GM12878 (cell line): ENCODE measurements at regions not wholly inside any gene's neighbourhood (a gene's known extent, or its start where the extent isn't known, plus 50 kb on each side); places are given as distances from the start of the nearest gene placed in this dataset.

ENCODE experiments used
- ATAC-seq: fragments of 200-7000 bp; cut with Tn5 transposase; 3 replicates; pipeline ENCODE4 v1.9.1; 2020; ENCODE audit warnings: mild to moderate bottlenecking, moderate library complexity
- BruUV-seq: library from RNA; stranded (reverse); fragments of 400-500 nt; replicated peaks from 2 replicates; lab custom pipeline; 2021; lab: Mats Ljungman, UMichigan
- CTCF ChIA-PET: fragments of 300-600 bp; sonication (Branson Sonifier 250); formaldehyde crosslinking; extraction: SDS; loops from one replicate; lab custom pipeline; 2021; ENCODE audit warnings: inconsistent platforms; lab: Yijun Ruan, JAX
- POLR2A ChIA-PET: fragments of 350-600 bp; formaldehyde crosslinking; extraction: SDS; loops from one replicate; lab custom pipeline; 2021; ENCODE audit warnings: inconsistent platforms; lab: Charles Lee
- RAD21 ChIA-PET: fragments of 300-600 bp; sonication (Branson Sonifier 250); formaldehyde crosslinking; loops from one replicate; lab custom pipeline; 2023; ENCODE audit warnings: antibody characterized with exemption; ENCODE audit not compliant: unreplicated experiment; lab: Charles Lee
- SMC1A ChIA-PET: fragments of 300-600 bp; sonication (Branson Sonifier 250); formaldehyde crosslinking; loops from one replicate; lab custom pipeline; 2023; ENCODE audit not compliant: unreplicated experiment, uncharacterized antibody; lab: Charles Lee
- DNase-seq: peaks from one replicate; pipeline ENCODE4 v3.0.0-alpha.2; 2011; ENCODE audit warnings: low read depth, low spot score
- FAIRE-seq: peaks from 3 replicates; lab custom pipeline; 2011; peaks lifted over from hg19 to GRCh38; lab: Jason Lieb, UNC
- H2AFZ ChIP-seq: 2 replicates; pipeline ENCODE4 v1.6.0; 2011; ENCODE audit warnings: low read depth, low read length, control low read depth; ENCODE audit not compliant: control insufficient read depth
- H3K27ac ChIP-seq: 2 replicates; pipeline ENCODE4 v1.5.1; 2011; ENCODE audit warnings: control low read depth; ENCODE audit not compliant: control insufficient read depth, insufficient read depth
- H3K27me3 ChIP-seq, 2 experiments: replicated peaks in 1 of 2; 2 replicates each; pipeline versions ENCODE4 v1.6.0 to v1.6.1; 2011; ENCODE audit warnings: low read length in 1 of 2; ENCODE audit not compliant: control insufficient read depth in 2 of 2, insufficient read depth in 2 of 2
- H3K36me3 ChIP-seq, 2 experiments: 2 replicates each; pipeline ENCODE4 v1.5.1; 2011; ENCODE audit warnings: low read length in 1 of 2; ENCODE audit not compliant: control insufficient read depth in 2 of 2, insufficient read depth in 2 of 2
- H3K4me1 ChIP-seq: 2 replicates; pipeline ENCODE4 v1.6.1; 2011; ENCODE audit warnings: mild to moderate bottlenecking, low read length, moderate library complexity, mixed read lengths; ENCODE audit not compliant: control insufficient read depth, insufficient read depth
- H3K4me2 ChIP-seq: 2 replicates; pipeline ENCODE4 v1.6.0; 2011; ENCODE audit warnings: control low read depth; ENCODE audit not compliant: control insufficient read depth, insufficient read depth
- H3K4me3 ChIP-seq: fragments of 200-600 bp; sonication (generic); 2 replicates; pipeline ENCODE4 v1.5.1; 2016
- H3K79me2 ChIP-seq: 2 replicates; pipeline ENCODE4 v1.6.0; 2011; ENCODE audit warnings: low read length; ENCODE audit not compliant: control insufficient read depth, insufficient read depth
- H3K9ac ChIP-seq: 2 replicates; pipeline ENCODE4 v1.8.0; 2011; ENCODE audit warnings: low read length, control low read depth, mixed read lengths; ENCODE audit not compliant: control insufficient read depth, insufficient read depth
- H3K9me3 ChIP-seq: replicated peaks from 3 replicates; pipeline ENCODE4 v1.5.1; 2011; ENCODE audit warnings: mild to moderate bottlenecking, low read length; ENCODE audit not compliant: control insufficient read depth, insufficient read depth
- H4K20me1 ChIP-seq: 2 replicates; pipeline ENCODE4 v1.6.0; 2011; ENCODE audit not compliant: control insufficient read depth, insufficient read depth
- BCL11A ChIP-seq: IDR thresholded peaks from 2 replicates; pipeline ENCODE4 v1.6.1; 2011; ENCODE audit warnings: low read depth, low read length
- CEBPB ChIP-seq, 2 experiments: fragments of 150-350 bp in 1 of 2; IDR thresholded peaks; 2 replicates each; pipeline ENCODE4 v1.6.1; 2012 to 2014; ENCODE audit warnings: low read depth in 2 of 2, low read length in 2 of 2, borderline replicate concordance in 1 of 2, inconsistent platforms in 1 of 2
- ESRRA ChIP-seq: IDR thresholded peaks from 2 replicates; pipeline ENCODE4 v1.6.1; 2012; ENCODE audit warnings: mild to moderate bottlenecking, low read length, improper control_type of control experiment
- HCFC1 ChIP-seq: fragments of 150-350 bp; IDR thresholded peaks from 2 replicates; pipeline ENCODE4 v1.6.1; 2014; ENCODE audit warnings: low read length
- IKZF2 ChIP-seq, 2 experiments: fragments of 450-650 bp; IDR thresholded peaks; 2 replicates each; pipeline ENCODE4 v1.6.1; 2017; ENCODE audit warnings: mild to moderate bottlenecking in 2 of 2, moderate library complexity in 2 of 2
- LARP7 ChIP-seq: fragments of 450-650 bp; IDR thresholded peaks from 2 replicates; pipeline ENCODE4 v1.6.1; 2017; ENCODE audit warnings: mild to moderate bottlenecking
- PAX8 ChIP-seq: fragments of 450-650 bp; IDR thresholded peaks from 2 replicates; pipeline ENCODE4 v1.6.1; 2017; ENCODE audit warnings: mild to moderate bottlenecking, moderate library complexity
- POLR2A ChIP-seq: IDR thresholded peaks from 2 replicates; pipeline ENCODE4 v1.6.1; 2011; ENCODE audit warnings: low read depth, mild to moderate bottlenecking, low read length
- SRF ChIP-seq, 2 experiments: IDR thresholded peaks; 2 replicates each; pipeline ENCODE4 v1.6.1; 2011; ENCODE audit warnings: low read depth in 2 of 2, low read length in 2 of 2, mild to moderate bottlenecking in 1 of 2, moderate library complexity in 1 of 2
- SUZ12 ChIP-seq: fragments of 200-600 bp; sonication (generic); IDR thresholded peaks from one replicate; pipeline ENCODE4 v1.6.1; 2018; ENCODE audit warnings: antibody characterized with exemption, mild to moderate bottlenecking; ENCODE audit not compliant: unreplicated experiment
- in situ Hi-C: fragments of 300-500 bp; cut with MboI; formaldehyde crosslinking; loops from 9 replicates; pipeline ENCODE4 v1.14.3; 2018; ENCODE audit warnings: mixed read lengths
- intact Hi-C: fragments of 100-400 bp; cut with micrococcal nuclease; formaldehyde crosslinking; loops from one replicate; pipeline ENCODE4 v1.14.2; 2022; ENCODE audit not compliant: unreplicated experiment
- TF ChIP-seq, protein P1 (sequence below): fragments of 450-650 bp; IDR thresholded peaks from 2 replicates; pipeline ENCODE4 v1.6.1; 2018; ENCODE audit warnings: borderline replicate concordance, mild to moderate bottlenecking; ENCODE audit not compliant: partially characterized antibody
- TF ChIP-seq, protein P2 (sequence below): fragments of 450-650 bp; IDR thresholded peaks from 2 replicates; pipeline ENCODE4 v1.6.1; 2018; ENCODE audit warnings: mild to moderate bottlenecking, low read depth, moderate library complexity; ENCODE audit not compliant: partially characterized antibody
- TF ChIP-seq, protein P3 (sequence below): IDR thresholded peaks from 2 replicates; pipeline ENCODE4 v1.6.1; 2012; ENCODE audit warnings: low read depth, low read length, improper control_type of control experiment

DNA sequence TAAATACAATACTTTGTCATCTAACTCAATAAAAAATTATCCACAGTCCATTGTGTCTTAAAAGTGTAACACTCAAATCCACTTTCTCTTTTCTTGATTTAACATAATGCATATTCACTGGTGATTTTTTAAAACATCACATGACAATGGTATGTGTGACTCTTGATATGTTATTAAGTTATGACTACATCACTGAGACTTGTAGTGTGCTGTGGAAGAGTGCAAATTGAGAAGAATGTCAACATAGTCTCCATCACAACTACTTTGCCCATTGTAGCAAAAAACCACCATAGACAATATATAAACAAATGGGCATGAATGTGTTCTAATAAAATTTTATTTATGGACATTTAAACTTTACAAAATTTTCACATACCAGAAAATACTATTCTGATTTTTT lies 380.7 kb upstream of the PMFBP1 start:
- Histone ChIP-seq H3K27me3 (no peaks in the 10 kb centered on the region), H3K36me3 (no peaks in the 10 kb centered on the region), H3K4me2 (no peak overlapping the region), H4K20me1 (no peaks in the 10 kb centered on the region), H3K9me3 (peaks cover 1% of the 10 kb centered on the region; the same call in 2 of the 3 replicates), H2AFZ (no peak overlapping the region), H3K79me2 (no peaks in the 10 kb centered on the region), H3K9ac (no peak overlapping the region), H3K27ac (no peak overlapping the region), H3K4me1 (no peaks in the 10 kb centered on the region), H3K4me3 (no peak overlapping the region)
- TF ChIP-seq, protein P1, sequence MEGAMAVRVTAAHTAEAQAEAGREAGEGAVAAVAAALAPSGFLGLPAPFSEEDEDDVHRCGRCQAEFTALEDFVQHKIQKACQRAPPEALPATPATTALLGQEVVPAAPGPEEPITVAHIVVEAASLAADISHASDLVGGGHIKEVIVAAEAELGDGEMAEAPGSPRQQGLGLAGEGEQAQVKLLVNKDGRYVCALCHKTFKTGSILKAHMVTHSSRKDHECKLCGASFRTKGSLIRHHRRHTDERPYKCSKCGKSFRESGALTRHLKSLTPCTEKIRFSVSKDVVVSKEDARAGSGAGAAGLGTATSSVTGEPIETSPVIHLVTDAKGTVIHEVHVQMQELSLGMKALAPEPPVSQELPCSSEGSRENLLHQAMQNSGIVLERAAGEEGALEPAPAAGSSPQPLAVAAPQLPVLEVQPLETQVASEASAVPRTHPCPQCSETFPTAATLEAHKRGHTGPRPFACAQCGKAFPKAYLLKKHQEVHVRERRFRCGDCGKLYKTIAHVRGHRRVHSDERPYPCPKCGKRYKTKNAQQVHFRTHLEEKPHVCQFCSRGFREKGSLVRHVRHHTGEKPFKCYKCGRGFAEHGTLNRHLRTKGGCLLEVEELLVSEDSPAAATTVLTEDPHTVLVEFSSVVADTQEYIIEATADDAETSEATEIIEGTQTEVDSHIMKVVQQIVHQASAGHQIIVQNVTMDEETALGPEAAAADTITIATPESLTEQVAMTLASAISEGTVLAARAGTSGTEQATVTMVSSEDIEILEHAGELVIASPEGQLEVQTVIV, result no peak
- no peak for TF ChIP-seq HCFC1
- no peak for TF ChIP-seq SRF (IDR thresholded peaks at IDR 0.05; ENCODE audit: low read depth in 2 of 2, low read length in 2 of 2)
- TF ChIP-seq PAX8, result no peak
- no peak for TF ChIP-seq SUZ12
- TF ChIP-seq, protein P2, sequence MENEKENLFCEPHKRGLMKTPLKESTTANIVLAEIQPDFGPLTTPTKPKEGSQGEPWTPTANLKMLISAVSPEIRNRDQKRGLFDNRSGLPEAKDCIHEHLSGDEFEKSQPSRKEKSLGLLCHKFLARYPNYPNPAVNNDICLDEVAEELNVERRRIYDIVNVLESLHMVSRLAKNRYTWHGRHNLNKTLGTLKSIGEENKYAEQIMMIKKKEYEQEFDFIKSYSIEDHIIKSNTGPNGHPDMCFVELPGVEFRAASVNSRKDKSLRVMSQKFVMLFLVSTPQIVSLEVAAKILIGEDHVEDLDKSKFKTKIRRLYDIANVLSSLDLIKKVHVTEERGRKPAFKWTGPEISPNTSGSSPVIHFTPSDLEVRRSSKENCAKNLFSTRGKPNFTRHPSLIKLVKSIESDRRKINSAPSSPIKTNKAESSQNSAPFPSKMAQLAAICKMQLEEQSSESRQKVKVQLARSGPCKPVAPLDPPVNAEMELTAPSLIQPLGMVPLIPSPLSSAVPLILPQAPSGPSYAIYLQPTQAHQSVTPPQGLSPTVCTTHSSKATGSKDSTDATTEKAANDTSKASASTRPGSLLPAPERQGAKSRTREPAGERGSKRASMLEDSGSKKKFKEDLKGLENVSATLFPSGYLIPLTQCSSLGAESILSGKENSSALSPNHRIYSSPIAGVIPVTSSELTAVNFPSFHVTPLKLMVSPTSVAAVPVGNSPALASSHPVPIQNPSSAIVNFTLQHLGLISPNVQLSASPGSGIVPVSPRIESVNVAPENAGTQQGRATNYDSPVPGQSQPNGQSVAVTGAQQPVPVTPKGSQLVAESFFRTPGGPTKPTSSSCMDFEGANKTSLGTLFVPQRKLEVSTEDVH, result no peak
- no peak for TF ChIP-seq ESRRA
- TF ChIP-seq LARP7, result no peak
- no peak for TF ChIP-seq CEBPB (IDR thresholded peaks at IDR 0.05; ENCODE audit: borderline replicate concordance in 1 of 2, low read depth in 2 of 2, low read length in 2 of 2)
- TF ChIP-seq POLR2A, result no peak
- TF ChIP-seq BCL11A, result no peak
- TF ChIP-seq, protein P3, sequence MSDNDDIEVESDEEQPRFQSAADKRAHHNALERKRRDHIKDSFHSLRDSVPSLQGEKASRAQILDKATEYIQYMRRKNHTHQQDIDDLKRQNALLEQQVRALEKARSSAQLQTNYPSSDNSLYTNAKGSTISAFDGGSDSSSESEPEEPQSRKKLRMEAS, result no peak
- no peak for TF ChIP-seq IKZF2 (IDR thresholded peaks at IDR 0.05)
- ChIA-PET SMC1A (interaction anchor here (1.1 to 1.3 kb wide), 2 partner anchors 9 to 64 kb away, joined by 3 to 5 read pairs; no protein-coding TSS in a partner anchor), CTCF (no interaction called here), POLR2A (no interaction called here), RAD21 (no interaction called here)
- no TSS peak for BruUV-seq
- intact Hi-C loops, result no loop called here
- ATAC-seq (no peak), DNase-seq (no peak), FAIRE-seq (no peak)
- in situ Hi-C loops, result no loop called here
